Mucosa of descending colon (tissue), 3 donors: ENCODE measurements at regions not wholly inside any gene's neighbourhood (a gene's known extent, or its start where the extent isn't known, plus 50 kb on each side); places are given as distances from the start of the nearest gene placed in this dataset.

Source experiments
- ATAC-seq: fragments of 200-7000 bp; cut with Tn5 transposase; one replicate; pipeline ENCODE4 v1.9.1; 2020; ENCODE audit warnings: mild to moderate bottlenecking, moderate library complexity
- DNase-seq, 3 donors: peaks; one replicate each; pipeline ENCODE4 v3.0.0-alpha.2; 2020
- H3K36me3 ChIP-seq: fragments of 200-600 bp; one replicate; pipeline ENCODE4 v1.8.0; 2021; ENCODE audit warnings: low read depth, mild to moderate bottlenecking
- H3K4me1 ChIP-seq: fragments of 200-600 bp; one replicate; pipeline ENCODE4 v1.8.0; 2021; ENCODE audit warnings: low read depth, mild to moderate bottlenecking
- H3K4me3 ChIP-seq: fragments of 200-600 bp; one replicate; pipeline ENCODE4 v1.8.0; 2021; ENCODE audit warnings: mild to moderate bottlenecking
- H3K9me3 ChIP-seq: fragments of 200-600 bp; one replicate; pipeline ENCODE4 v1.8.0; 2021; ENCODE audit warnings: mild to moderate bottlenecking
- CTCF ChIP-seq: fragments of 200-600 bp; IDR thresholded peaks from one replicate; pipeline ENCODE4 v1.8.0; 2022; ENCODE audit warnings: antibody characterized with exemption, mild to moderate bottlenecking
- intact Hi-C, 2 donors: fragments of 100-400 bp; cut with DNase I in 1 of 2; cut with micrococcal nuclease in 1 of 2; formaldehyde crosslinking; loops; one replicate each; pipeline versions ENCODE4 v1.11.0 to v1.11.1; 2022; cut with DNase I, micrococcal nuclease
- donor health status: DM: no; HTN: no; CAD: no; lungs with moderate emphysema.
- donor health status: DM: no; HTN: no; CAD: no.
- donor health status: DM: no; HTN: yes; CAD: no.

- Histone ChIP-seq H3K9me3 (no peaks in the 10 kb centered on the region), H3K4me1 (no peaks in the 10 kb centered on the region), H3K36me3 (no peaks in the 10 kb centered on the region), H3K4me3 (no peak overlapping the region)
- ATAC-seq (no peak), DNase-seq (no peak)
- no peak for TF ChIP-seq CTCF
- intact Hi-C loops: no loop called here
Observed at GRCh38 chr15:81747026-81747425, 298.8 kb downstream of the MEX3B start.

GRCh38 chr15:81744364-81744763 lies 301.5 kb downstream of the MEX3B start:
- no peak for TF ChIP-seq CTCF
- H3K36me3 ChIP-seq: no peaks in the 10 kb centered on the region
- no peak for DNase-seq

GRCh38 chr15:81740416-81740815 lies 305.4 kb downstream of the MEX3B start:
- Histone ChIP-seq H3K4me3 (no peak overlapping the region), H3K4me1 (no peaks in the 10 kb centered on the region), H3K9me3 (no peaks in the 10 kb centered on the region), H3K36me3 (no peaks in the 10 kb centered on the region)
- no peak for TF ChIP-seq CTCF
- DNase-seq: no peak
- ATAC-seq: no peak
- intact Hi-C loops: no loop called here

More at GRCh38 chr15:81744364-81744763, 301.5 kb downstream of the MEX3B start:
- Histone ChIP-seq H3K4me3 (no peak overlapping the region), H3K9me3 (no peaks in the 10 kb centered on the region), H3K4me1 (no peaks in the 10 kb centered on the region)
- no peak for ATAC-seq
- intact Hi-C loops: no loop called here

GRCh38 chr15:81729340-81729739 lies 316.5 kb downstream of the MEX3B start:
- ATAC-seq: no peak
- H3K9me3 ChIP-seq: no peaks in the 10 kb centered on the region
- H3K4me3 ChIP-seq: no peak overlapping the region
- no peak for DNase-seq
- intact Hi-C loops: no loop called here
- no peaks in the 10 kb centered on the region for H3K36me3 ChIP-seq
- no peak for TF ChIP-seq CTCF
- H3K4me1 ChIP-seq: no peaks in the 10 kb centered on the region

- Histone ChIP-seq H3K36me3 (no peaks in the 10 kb centered on the region), H3K4me1 (no peaks in the 10 kb centered on the region), H3K4me3 (no peak overlapping the region), H3K9me3 (no peaks in the 10 kb centered on the region)
- intact Hi-C loops: no loop called here
- ATAC-seq (no peak), DNase-seq (no peak)
- no peak for TF ChIP-seq CTCF
Observed at GRCh38 chr15:81728726-81729125, 317.1 kb downstream of the MEX3B start.

GRCh38 chr15:81725590-81725989 lies 320.2 kb downstream of the MEX3B start:
- intact Hi-C loops: no loop called here
- no peaks in the 10 kb centered on the region for H3K9me3 ChIP-seq
- H3K36me3 ChIP-seq: no peaks in the 10 kb centered on the region
- no peak for DNase-seq
- no peak for ATAC-seq
- H3K4me3 ChIP-seq: no peak overlapping the region
- no peaks in the 10 kb centered on the region for H3K4me1 ChIP-seq
- TF ChIP-seq CTCF: no peak
